ENCODE measurements at regions not wholly inside any gene's neighbourhood (a gene's known extent, or its start where the extent isn't known, plus 50 kb on each side); places are given as distances from the start of the nearest gene placed in this dataset.

- TF ChIP-seq, protein P1, sequence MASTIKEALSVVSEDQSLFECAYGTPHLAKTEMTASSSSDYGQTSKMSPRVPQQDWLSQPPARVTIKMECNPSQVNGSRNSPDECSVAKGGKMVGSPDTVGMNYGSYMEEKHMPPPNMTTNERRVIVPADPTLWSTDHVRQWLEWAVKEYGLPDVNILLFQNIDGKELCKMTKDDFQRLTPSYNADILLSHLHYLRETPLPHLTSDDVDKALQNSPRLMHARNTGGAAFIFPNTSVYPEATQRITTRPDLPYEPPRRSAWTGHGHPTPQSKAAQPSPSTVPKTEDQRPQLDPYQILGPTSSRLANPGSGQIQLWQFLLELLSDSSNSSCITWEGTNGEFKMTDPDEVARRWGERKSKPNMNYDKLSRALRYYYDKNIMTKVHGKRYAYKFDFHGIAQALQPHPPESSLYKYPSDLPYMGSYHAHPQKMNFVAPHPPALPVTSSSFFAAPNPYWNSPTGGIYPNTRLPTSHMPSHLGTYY (CRISPR knock-in tag; IDR thresholded peaks at IDR 0.05): no peak
- TF ChIP-seq ZNF423 (CRISPR knock-in tag; IDR thresholded peaks at IDR 0.05): no peak
- no peak for TF ChIP-seq NFYB (CRISPR knock-in tag; conservative IDR thresholded peaks at IDR 0.05; ENCODE audit: low read depth)
- TF ChIP-seq PRRX2 (CRISPR knock-in tag; IDR thresholded peaks at IDR 0.05): no peak
- TF ChIP-seq ATF1 (CRISPR knock-in tag; IDR thresholded peaks at IDR 0.05): no peak
Measured at GRCh38 chr6:147063469-147064031, 140.7 kb upstream of the STXBP5 start (continued).

- TF ChIP-seq RORB (CRISPR knock-in tag; IDR thresholded peaks at IDR 0.05) (no peak), NR2C2 (CRISPR knock-in tag; IDR thresholded peaks at IDR 0.05) (no peak), JUN (CRISPR knock-in tag; IDR thresholded peaks at IDR 0.05) (no peak), ZNF423 (CRISPR knock-in tag; IDR thresholded peaks at IDR 0.05) (no peak), ZNF317 (CRISPR knock-in tag; IDR thresholded peaks at IDR 0.05; ENCODE audit: borderline replicate concordance, low read depth) (no peak), JAZF1 (CRISPR knock-in tag; IDR thresholded peaks at IDR 0.05) (no peak), CDX4 (CRISPR knock-in tag; IDR thresholded peaks at IDR 0.05; ENCODE audit: borderline replicate concordance) (no peak), TEAD4 (CRISPR knock-in tag; IDR thresholded peaks at IDR 0.05) (no peak), FOXK1 (CRISPR knock-in tag; IDR thresholded peaks at IDR 0.05) (no peak), PREB (CRISPR knock-in tag; IDR thresholded peaks at IDR 0.05; ENCODE audit: borderline replicate concordance) (no peak), HMGA2 (CRISPR knock-in tag; IDR thresholded peaks at IDR 0.05) (no peak), NR1H2 (CRISPR knock-in tag; IDR thresholded peaks at IDR 0.05) (no peak), MYBL2 (CRISPR knock-in tag; IDR thresholded peaks at IDR 0.05) (no peak), AR (CRISPR knock-in tag; IDR thresholded peaks at IDR 0.05) (no peak), OVOL2 (CRISPR knock-in tag; IDR thresholded peaks at IDR 0.05; ENCODE audit: borderline replicate concordance) (no peak), SOX15 (CRISPR knock-in tag; IDR thresholded peaks at IDR 0.05) (no peak)
- TF ChIP-seq, protein P2, sequence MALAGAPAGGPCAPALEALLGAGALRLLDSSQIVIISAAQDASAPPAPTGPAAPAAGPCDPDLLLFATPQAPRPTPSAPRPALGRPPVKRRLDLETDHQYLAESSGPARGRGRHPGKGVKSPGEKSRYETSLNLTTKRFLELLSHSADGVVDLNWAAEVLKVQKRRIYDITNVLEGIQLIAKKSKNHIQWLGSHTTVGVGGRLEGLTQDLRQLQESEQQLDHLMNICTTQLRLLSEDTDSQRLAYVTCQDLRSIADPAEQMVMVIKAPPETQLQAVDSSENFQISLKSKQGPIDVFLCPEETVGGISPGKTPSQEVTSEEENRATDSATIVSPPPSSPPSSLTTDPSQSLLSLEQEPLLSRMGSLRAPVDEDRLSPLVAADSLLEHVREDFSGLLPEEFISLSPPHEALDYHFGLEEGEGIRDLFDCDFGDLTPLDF (CRISPR knock-in tag; IDR thresholded peaks at IDR 0.05): no peak
- TF ChIP-seq, protein P3, sequence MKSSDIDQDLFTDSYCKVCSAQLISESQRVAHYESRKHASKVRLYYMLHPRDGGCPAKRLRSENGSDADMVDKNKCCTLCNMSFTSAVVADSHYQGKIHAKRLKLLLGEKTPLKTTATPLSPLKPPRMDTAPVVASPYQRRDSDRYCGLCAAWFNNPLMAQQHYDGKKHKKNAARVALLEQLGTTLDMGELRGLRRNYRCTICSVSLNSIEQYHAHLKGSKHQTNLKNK (CRISPR knock-in tag; IDR thresholded peaks at IDR 0.05): no peak
- TF ChIP-seq, protein P4, sequence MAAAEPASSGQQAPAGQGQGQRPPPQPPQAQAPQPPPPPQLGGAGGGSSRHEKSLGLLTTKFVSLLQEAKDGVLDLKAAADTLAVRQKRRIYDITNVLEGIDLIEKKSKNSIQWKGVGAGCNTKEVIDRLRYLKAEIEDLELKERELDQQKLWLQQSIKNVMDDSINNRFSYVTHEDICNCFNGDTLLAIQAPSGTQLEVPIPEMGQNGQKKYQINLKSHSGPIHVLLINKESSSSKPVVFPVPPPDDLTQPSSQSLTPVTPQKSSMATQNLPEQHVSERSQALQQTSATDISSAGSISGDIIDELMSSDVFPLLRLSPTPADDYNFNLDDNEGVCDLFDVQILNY (CRISPR knock-in tag; IDR thresholded peaks at IDR 0.05): no peak
- TF ChIP-seq, protein P5, sequence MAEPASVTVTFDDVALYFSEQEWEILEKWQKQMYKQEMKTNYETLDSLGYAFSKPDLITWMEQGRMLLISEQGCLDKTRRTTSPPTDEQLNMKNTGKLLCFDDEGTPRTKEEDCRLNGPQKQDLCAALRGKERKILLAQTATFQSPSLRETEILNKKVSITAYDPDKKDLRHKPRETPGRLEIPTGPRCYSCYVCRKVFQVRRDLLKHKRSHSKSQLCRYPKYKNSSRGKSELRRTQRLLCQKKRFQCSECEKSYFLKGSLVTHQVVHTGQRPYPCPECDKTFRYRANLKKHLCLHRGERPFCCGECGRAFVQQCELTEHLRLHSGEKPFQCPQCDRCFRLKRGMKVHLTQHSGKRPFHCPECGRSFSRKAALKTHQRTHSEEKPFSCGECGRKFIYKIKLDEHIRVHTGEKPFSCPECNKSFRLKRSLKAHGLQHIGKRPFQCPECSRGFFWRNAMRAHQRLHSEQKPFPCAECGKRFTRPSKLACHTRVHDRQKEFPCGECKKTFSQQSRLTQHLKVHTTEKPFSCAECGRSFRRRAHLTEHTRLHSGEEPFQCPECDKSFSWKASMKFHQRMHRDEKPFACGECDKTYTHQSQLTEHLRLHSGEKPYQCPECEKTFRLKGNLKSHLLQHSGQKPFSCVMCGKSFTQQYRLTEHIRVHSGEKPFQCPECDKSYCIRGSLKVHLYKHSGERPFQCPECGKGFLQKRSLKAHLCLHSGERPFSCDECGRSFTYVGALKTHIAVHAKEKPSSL (CRISPR knock-in tag; conservative IDR thresholded peaks at IDR 0.05): no peak
- POLR2A ChIA-PET: no interaction called here
- ATAC-seq: no peak
Measured at GRCh38 chr6:147065786-147066185, 138.4 kb upstream of the STXBP5 start.

More at GRCh38 chr6:147065786-147066185, 138.4 kb upstream of the STXBP5 start:
- DNase-seq (ENCODE audit: low spot score): no peak
- H3K4me3 Mint-ChIP-seq: no peak overlapping the region
- peaks cover 1% of the 10 kb centered on the region; the same call in 1 of the 2 replicates for H3K4me1 Mint-ChIP-seq
- H3K36me3 Mint-ChIP-seq: peaks cover 18% of the 10 kb centered on the region
- CTCF ChIA-PET: no interaction called here
- peaks cover 24% of the 10 kb centered on the region for H3K9me3 Mint-ChIP-seq
- no peak overlapping the region for H3K27ac Mint-ChIP-seq
- H3K27me3 Mint-ChIP-seq (ENCODE audit: low read depth): peaks cover 3% of the 10 kb centered on the region; the same call in 1 of the 2 replicates

All from WTC11 (cell line).